ENCODE measurements at regions not wholly inside any gene's neighbourhood (a gene's known extent, or its start where the extent isn't known, plus 50 kb on each side); places are given as distances from the start of the nearest gene placed in this dataset.

DNA sequence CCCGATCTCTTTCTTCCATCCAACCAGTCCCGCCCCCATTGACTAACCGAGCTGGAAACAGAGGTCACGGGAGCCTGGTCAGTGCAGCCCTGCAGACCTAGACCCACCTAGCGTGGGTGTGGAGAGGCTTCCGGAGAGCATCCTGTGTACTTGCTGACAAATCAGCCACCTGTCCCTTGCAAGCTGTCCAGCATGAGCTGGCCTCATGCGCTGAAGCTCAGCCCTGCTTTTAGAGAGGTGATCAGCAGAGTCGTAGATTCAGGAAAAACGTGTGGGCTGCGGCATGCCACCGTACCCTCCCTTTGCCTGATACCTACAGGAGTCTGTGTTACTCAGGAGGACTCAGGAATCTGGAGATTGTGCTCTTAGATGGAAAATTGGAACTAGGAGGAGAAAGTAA is 80.3 kb upstream of the UQCRFS1 start:
- no peak for DNase-seq

DNA sequence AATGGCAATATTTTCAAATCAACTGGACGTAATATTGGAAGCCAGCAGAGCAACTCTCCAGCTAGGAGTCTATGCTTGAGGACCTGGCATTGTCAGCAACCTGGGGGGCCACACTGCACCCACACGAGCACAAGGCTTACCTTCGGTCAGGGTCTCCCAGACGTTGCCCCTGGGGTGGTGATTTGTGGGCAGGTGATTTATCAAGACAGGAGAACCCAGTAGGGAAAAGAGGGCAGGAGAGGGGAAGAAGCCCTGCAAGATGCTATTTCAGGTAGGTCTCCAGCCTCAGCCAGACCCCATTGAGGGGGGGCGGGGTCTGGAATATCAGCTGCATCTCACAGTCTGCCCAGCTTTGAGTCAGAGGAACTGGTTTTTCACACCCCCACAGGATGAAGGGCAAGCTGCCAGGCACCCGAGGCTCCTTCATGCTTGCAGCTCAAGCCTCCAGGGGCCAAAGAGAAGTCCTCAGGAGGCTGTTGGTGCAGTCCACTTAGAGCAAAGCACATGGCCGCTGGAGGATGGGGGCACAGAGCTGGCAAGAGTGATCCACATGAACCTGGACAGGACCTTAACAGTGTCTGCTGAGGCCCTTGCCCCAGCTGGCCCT is 80.9 kb upstream of the UQCRFS1 start:
- DNase-seq, result peak in 1 of 4 experiments; percentile 1

DNA sequence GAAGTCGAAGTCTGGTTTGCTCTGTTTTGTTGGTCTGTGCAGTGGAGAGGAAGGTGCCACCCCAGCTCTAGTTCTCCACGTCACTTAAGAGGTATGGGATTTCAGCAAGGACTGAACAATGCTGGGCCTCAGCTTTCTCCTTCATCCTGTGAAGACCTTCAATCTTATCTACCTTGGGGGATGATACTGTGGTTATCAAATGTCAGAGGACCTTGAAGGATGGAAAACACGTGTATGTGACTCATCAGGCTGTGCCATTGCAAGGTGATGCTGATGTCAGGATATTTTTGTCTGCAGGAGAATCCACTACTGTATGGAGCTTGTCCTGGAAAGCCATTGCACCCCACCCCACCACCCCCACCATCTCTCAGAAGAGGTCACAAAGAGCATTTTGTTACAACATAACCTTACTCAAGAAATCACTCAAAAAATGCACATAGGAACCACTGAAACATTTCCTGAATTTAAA is 81.4 kb upstream of the UQCRFS1 start:
- DNase-seq, result peak in 1 of 4 experiments; percentile 9

DNA sequence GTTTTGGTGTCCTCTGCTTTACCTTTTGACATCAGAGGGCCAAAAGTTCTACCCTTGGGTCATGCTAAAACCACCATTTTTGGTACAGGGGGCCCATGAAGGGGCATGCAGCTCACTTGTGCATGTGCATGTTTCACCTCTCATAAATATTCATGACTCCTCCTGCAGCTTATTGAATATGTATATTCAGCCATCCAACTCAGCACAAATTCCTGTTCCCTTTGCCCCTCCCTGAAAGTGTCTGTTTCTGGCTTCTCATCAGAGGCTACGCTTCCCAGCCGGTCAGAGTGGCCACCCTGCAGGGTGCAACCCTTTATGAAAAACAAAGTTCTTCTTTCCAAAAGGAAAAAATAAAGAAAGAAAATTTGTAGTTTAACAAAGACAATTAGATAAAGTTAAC is 82.3 kb upstream of the UQCRFS1 start:
- DNase-seq, result no peak

DNA sequence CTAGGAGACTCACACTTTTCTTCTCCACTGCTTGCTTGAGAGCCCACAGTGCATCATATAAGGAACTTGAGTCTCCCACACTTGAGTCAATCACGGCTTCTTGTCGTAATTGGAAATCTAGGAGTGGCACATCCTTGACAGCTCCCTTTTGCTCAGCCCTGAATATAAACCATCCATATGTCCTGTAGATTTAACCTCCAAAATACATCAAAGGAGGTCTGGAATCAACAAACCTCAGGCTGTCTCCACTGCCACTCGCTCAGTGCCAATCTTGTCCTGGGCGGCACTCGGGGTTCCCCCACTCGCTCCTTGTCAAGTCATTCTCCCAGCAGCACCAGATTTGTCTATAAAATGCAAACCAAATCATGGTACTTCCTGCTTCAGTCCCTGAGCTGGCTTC is 84.4 kb upstream of the UQCRFS1 start:
- no peak for DNase-seq

DNA sequence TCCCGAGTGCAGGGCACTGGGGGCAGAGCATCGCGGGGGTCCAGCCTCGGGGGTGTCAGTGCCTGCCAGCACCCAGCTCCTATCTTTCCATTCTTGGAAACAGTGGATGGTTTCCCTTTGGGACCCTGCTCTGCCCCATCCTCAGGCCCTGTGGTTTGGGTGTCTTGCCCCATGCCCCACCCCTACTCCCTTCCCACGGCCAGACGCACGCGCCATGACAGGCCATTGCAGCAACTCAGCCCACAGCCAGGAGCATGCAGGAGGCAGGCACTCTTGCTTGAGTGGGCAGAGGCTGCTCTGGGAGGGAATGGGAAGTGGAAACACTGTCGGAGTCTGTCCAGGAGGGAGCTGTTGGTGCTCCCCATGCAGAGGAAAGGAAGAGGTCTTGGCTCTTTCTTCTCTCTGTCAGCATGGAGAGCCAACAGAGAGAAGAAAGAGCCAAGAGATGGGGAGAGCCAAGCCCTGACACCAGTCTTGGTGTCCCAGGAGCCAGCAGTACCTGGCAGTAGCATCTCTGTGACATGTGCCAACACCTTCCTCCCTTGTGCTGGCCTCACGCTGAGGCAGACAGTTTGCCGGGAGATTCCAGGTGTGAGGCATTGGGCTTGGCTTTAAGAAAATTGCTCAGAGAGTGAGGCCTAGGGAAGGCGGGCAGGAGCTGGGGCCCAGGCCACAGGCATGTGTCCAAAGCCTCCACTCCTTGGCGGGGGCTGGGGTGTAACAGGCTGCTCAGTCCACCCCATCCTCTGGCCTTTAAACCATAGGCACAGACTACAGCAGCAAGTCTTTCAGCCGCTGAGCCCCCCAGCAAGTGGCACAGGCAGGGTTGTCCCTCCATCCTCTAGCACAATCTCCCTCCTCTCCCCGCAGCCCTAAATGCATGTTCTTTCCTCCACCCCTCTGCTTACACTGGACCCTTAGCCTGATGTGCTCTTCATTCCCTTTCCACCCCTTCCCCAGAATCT is 86.7 kb upstream of the UQCRFS1 start:
- no peak for DNase-seq

DNA sequence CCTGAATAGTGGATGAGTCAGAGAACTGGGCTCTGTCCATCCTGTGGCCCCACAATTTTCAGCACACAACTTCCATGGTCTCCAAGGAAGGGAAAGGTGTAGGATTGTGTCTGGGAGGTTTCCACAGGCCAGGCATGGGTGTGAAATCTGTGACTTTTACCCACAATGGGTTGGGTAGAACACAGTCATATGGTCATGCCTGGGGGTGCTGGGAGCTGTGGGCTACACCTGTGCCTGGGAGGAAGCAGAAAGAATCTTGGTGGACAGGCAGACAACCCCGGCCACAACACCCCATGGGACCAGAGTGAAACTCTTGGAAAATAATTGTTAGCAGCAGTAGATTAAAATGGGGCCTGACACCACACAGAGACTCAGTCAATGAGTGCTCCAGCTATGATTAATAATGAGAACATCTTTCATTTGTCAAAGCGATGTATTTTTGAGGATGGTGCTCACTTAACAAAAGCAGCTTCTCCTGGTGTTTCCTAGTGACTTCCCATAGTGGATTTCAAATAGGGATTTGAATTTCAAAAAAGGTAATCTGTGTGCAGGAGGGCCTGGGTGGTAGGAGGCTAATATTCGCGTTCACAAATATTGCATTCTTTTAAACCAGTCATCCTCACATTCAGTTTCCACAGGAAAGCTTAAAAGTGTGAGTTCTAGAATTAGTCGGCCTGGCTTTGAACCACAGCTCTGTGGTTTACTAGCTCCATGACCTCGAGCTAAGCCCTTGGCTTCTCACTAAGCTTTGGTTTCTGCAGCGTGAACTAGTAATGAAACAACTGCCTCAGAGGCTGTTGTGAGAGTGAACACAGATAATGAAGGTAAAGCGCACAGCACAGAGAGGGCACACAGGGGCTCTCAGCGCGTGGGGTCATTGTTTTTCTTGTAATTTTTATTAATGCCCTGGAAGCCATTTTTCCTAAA is 89.3 kb upstream of the UQCRFS1 start:
- no peak for DNase-seq

DNA sequence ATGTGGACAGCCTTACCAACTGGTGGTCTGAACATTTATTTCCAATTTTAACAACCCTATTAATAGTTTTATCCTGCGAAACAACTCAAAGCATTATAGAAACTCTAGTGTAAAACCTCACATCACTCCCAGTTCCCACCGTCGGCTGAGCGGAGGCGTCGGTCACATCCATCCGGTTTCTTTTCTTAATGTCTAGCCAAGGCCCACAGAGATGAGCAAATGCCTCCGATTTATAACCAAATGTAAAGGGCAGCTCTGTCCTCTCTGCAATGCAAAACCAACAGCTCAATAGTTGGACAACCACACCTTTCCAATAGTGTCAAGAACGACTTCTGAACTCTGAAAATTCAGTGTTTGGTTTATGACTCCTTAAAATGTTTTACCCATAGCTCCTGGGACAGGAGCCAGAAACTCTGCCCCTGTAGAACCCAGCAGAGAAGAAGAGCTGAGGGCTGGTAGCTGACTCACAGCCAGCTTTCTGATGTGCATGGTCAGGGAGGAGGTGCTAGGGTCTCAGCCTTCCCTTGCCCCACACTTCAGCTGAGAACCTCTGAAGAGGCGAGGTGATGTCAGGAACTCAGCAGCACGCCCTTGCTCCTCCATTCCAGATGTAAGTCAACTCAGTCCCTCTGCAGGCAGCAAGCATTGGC is 90.2 kb upstream of the UQCRFS1 start:
- DNase-seq, result no peak

DNA sequence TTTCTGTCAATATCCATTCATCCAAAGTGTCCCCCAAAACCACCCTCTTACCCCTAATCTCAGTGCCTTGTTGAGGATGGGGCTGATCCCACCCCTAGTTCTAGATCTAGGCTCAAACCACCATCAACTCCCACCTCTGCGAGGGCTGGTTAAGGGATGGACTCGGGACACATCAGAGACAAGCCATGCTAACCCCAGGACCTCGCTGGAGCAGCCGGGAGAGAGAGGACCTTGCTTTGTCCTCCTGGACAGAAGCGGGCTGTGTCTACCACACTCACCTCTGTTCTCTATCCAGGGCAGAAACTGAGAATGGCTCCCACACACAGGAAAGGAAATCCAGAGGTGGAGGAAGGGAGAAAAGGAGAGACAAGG is 90.8 kb upstream of the UQCRFS1 start:
- no peak for DNase-seq

DNA sequence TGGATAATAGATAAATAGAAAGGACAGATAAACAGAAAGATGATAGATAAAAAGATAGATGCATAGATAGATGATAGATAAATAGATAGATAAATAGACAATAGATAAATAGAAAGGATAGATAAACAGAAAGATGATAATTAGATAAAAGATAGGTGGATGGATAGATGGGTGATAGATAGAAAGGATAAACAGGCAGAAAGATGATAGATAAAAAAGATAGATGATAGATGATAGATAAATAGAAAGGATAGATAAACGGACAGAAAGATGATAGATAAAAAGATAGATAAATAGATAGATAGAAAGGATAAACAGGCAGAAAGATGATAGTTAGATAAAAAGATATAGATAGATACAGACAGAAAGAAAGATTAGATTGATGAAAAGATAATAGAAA is 92.3 kb upstream of the UQCRFS1 start:
- no peak for DNase-seq

DNA sequence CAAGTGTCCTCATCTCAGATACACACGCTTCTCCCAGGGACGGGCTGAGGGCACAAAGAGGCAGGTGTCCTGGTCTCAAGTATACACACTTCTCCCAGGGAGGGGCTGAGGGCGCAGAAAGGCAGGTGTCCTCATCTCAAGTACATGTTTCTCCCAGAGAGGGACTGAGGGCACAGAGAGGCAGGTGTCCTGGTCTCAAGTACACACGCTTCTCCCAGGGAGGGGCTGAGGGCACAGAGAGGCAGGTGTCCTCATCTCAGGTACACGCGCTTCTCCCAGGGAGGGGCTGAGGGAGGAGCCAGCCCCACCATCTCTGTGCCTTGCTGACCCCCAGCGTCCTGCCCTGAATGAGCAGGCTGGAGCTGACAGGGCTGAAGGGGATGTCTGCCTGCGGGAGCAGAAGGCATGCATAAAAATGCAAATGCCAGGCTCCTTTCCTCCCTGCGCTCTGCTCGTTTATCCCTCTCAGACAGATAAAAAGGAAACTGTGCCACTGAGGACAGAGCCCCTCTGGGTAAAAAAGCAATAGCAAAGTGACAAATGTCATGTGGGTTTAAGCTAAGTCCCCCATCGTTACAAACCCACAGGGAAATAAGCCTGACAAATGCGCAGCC is 96.1 kb upstream of the UQCRFS1 start:
- DNase-seq, result no peak

DNA sequence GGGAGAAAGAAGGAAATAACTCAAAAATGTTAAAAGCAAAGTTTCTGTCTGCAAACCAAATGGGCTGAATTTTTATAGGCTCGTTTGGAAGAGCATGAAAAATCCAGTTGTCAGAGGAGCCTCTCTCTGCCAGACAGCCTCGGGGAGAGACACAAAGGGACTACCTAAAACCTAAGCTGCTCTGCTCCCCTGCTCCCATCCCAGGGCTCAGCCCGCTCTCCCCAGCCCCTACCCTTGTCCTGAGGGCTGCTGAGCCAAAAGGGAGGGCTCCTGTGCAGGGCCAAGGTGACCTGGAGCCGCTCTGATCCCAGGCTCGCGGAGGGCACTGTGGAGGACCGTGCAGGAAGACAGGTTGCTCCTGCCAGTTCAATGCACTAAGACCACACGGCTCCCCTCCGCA is 96.7 kb upstream of the UQCRFS1 start:
- no peak for DNase-seq

DNA sequence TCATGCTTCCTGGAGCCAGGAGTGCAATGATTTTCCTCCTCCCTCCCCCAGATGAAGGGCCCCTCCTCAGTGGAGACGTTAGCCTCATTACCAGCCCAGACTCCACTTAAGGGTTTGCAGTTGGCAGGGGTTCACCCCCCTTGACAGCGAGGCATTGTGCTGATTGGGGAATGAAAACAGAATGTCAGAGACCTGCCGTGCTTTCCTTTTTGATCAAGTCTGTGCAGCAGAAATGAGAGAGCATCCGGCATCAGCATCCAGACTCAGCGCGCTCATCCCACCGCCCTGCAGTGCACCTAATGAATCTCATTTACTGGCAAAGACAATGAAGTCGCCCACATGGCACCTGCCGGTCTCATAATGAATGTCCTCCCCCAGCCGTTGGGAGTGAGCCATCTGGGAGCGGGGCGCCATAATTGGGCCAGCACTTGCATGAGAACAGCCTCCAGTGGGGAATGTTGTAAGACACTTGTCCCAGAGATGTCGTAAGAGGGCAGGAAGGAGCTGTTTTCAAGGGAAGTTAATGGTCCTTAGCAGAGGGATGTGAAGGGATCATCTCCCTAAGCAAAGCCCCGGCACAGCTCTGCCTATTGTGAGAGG is 98.3 kb upstream of the UQCRFS1 start:
- no peak for DNase-seq

DNA sequence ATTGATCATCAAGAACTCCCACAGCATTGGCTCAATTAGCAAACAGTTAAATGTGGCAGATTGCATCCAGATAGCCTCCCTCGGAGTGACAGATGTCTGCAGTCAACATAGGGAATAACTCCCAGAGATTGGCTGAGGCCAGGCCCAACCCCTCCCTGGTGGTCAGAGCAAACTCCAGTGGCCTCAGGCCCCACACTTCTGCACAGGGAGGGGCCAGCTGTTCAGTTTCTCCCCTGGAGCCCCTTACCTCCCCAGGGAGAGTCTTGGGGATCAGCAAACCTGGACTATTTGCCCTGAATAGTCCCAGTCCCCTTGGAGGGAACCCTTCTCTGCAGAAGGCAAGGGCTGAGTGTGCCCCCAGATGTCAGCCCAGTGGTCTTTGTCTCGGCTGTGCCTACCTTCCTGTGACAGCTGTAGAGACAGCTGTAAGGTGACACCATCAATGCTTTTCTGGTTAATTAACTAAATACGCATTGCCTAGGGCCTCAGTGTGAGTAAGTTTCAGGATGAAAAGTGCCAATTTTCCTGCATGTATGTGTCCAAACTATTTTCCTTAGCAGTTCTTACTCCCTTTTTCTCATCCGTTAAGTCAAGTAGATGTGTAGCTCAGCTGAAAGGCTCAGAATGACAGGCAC is 102.7 kb upstream of the UQCRFS1 start:
- DNase-seq, result no peak

DNA sequence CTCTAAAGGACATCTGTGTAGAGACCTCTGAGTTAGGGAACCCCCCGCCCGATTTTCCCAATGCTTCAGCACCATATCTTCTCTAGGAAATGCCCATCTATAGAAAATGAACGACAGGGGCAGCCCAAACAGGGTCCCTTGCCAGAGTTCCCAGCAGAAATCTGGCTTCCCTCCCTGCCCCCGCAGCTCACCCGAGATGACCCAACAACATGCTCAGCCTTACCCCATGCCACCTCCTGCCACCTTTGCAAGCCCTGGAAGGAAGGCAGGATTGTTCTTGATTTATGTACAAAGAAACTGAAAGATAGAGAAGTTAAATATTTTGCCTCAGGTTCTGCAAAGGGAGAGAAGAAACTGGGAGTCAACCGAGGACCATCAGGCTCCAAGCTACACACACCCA is 105.6 kb upstream of the UQCRFS1 start:
- no peak for DNase-seq

DNA sequence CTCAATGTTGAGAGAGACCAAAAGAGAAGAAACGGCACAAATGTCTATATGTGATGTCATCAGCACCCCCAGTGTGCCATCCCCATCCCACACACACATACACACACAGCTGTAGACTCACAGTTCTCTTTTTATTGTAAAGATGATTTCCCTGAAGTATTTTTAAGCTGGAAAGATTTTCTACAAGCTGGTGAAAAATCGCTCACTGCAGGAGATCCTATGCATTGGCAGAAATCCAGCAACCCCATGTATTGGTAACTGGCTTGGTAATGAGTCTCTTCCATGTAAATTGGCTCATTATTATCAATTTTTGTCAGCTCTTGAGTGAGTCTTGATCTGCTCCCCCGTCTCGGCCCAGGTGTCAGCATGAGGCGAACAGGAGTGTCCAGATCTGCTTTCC is 107.1 kb upstream of the UQCRFS1 start:
- DNase-seq, result no peak

DNA sequence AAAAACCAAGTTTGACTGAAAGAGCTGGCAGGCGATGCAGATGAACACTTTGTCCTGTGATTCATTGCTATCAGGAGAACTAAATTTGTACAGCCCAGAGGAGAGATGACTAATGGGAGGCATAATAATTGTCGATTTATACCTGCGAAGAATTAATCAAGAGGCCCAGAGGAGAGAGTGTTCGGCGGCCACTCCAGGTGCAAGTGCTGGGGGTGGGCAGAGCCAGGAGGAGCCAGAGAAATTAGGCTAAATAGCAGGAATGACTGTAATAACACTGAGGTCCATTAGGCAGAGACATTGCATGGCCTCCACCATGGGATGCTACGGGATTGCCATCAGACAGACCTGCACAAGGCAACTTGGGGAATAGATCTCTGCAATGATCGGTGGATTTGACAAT is 107.7 kb upstream of the UQCRFS1 start:
- no peak for DNase-seq

DNA sequence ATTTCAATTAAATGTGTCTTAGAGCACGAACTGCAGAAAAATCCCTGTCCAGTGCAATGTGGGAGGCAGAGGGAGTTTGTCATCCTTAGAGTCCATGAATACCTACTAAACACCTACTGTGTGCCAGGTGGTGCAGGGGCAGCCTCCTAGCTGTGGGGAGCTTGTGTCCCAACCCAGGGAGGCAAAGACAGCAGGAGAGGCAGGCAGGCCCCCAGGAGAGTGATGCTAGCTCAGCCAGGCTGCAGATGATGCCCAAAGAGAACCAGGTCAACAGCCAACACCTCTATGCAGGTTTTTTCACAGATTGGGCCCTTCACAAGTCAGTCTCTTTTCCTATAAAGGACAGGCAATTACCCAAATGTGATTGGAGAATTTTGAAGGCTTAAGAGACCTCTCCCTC is 108.2 kb upstream of the UQCRFS1 start:
- no peak for DNase-seq

DNA sequence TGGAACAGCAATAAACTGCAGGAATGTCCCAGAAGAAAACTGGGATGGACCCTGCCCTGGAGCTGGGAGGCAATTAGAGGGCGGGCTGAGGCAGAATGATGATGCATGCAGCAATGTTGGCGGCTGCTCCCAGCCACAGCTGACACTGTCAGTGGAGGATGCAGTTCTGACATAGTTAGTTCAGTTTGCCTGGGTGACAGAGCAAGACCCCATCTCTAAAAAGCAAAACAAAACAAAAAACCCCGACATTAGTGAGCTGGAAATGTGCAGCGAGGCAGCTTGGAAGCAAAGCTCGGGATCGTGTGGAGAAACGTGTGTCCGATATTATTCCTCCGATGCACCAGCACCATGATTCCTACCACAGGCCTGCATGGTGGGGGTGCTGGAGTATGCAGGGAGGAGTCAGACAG is 110.1 kb upstream of the UQCRFS1 start:
- no peak for DNase-seq

DNA sequence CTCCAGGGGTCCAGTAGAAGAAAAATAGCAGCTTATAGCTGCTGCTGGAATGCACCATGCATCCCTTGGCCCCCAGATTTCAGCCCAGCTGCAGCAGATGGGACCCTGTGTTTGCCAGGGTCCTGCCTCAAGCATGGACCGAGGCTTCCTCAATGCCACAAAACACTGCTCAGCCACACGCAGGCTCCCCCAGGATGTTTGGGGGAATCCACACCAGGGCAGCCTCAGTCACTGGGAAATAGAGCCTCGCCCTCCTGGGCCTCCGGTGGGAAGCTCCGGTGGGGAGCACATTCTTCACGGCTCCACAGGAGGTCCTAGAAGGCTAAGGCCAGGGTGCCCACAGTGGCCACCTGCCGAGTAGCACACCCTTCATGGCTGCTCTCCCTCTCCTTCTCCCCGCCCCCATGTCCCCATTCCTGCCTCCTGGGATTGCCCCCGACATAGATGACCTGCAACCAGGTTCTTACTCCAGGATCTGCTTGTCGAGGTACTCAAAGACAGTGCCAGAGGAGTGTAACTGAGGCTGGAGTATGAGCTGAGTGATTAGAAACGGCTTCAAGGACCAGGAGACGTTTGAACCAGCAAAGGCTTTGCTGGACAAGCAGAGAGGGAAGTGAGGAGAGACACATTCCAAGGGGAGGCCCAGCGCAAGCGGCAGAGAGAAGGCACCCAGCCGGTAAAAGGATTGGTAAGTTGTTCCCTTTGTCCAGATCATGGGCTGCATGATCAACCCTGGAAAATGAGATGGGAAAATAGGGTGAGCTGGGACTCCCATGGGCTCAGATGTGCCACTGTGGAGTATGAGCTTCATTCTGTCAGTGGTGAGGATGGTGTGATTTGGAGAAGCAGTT is 110.7 kb upstream of the UQCRFS1 start:
- DNase-seq, result no peak
